ENCODE measurements at regions not wholly inside any gene's neighbourhood (a gene's known extent, or its start where the extent isn't known, plus 50 kb on each side); places are given as distances from the start of the nearest gene placed in this dataset.
"Not testable (repeated sequence)": the region's sequence is repeated elsewhere in the genome, so short reads cannot be mapped to it uniquely, and the experiment has no call there.

- TF ChIP-seq TAF1 (IDR thresholded peaks at IDR 0.05; ENCODE audit: control insufficient read depth, extremely low read depth, insufficient read depth, low read length, severe bottlenecking) (no peak), ZNF143 (CRISPR knock-in tag; IDR thresholded peaks at IDR 0.05) (no peak), MYC (IDR thresholded peaks at IDR 0.05; ENCODE audit: low read depth, low read length) (no peak), MYC (CRISPR knock-in tag; IDR thresholded peaks at IDR 0.05; ENCODE audit: borderline replicate concordance, low read depth) (no peak), E2F4 (CRISPR knock-in tag; IDR thresholded peaks at IDR 0.05; ENCODE audit: low read depth) (no peak), CBFA2T3 (IDR thresholded peaks at IDR 0.05) (no peak), HEY1 (CRISPR knock-in tag; IDR thresholded peaks at IDR 0.05; ENCODE audit: borderline replicate concordance) (no peak), USF2 (CRISPR knock-in tag; IDR thresholded peaks at IDR 0.05) (no peak), NFYB (IDR thresholded peaks at IDR 0.05; ENCODE audit: extremely low read depth, insufficient read length) (no peak), ZNF696 (CRISPR knock-in tag; conservative IDR thresholded peaks at IDR 0.05) (no peak)
These were observed 136.5 kb upstream of the HNRNPU start (continued) for GRCh38 chr1:245000872-245001188.

DNA sequence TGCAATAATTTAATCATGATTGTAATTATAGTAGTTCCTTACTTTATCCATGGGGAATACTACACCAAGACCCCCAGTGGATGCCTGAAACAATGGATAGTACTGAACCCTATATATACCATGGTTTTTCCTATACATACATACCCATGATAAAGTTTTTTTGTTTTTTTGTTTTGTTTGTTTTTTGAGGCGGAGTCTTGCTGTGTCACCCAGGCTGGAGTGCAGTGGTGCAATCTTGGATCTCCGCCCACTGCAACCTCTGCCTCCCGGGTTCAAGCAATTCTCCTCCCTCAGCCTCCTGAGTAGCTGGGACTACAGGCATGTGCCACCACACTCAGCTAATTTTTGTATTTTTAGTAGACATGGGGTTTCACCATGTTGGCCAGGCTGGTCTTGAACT lies 135.3 kb upstream of the HNRNPU start:
- DNase-seq (ENCODE audit: extremely low read depth in 1 of 4, low spot score in 3 of 4); H3K9ac ChIP-seq (ENCODE audit: insufficient read depth in 1 of 2, low read depth in 2 of 2, low read length in 2 of 2); H3K27me3 ChIP-seq (ENCODE audit: control insufficient read depth in 2 of 2, insufficient read depth in 2 of 2, low read length in 2 of 2); H2AFZ ChIP-seq (ENCODE audit: low read depth, low read length); intact Hi-C loops (cut with micrococcal nuclease); BruUV-seq (replicated peaks); CTCF ChIA-PET (ENCODE audit: low intra/inter-chr PET ratio); in situ Hi-C loops (cut with MboI); H3K4me2 ChIP-seq (ENCODE audit: insufficient read depth, low read length); H4K20me1 ChIP-seq (replicated peaks; ENCODE audit: control insufficient read depth, insufficient read depth, low read length); H3K36me3 ChIP-seq (ENCODE audit: control insufficient read depth, insufficient read depth, low read length); H3K4me3 ChIP-seq; H3K9me3 ChIP-seq (replicated peaks; ENCODE audit: control insufficient read depth, insufficient read depth, low read depth, low read length); H3K27ac ChIP-seq (ENCODE audit: extremely low read depth, low read depth, low read length); H3K9me1 ChIP-seq (ENCODE audit: control insufficient read depth, insufficient read depth, low read length); FAIRE-seq; H3K79me2 ChIP-seq (ENCODE audit: control insufficient read depth, insufficient read depth, low read length); TF ChIP-seq NR2C1 (IDR thresholded peaks at IDR 0.05): not testable (repeated sequence)
- 73% methylated on average over 3 of the region's 3 CpGs for WGBS (ENCODE audit: insufficient coverage, low coverage, missing lambda C conversion rate)
- peak; percentile 64 for ATAC-seq
- POLR2A ChIA-PET = interaction anchor here (1.6 kb wide), 1 partner anchor 10 kb away, joined by 4 read pairs; no protein-coding TSS in a partner anchor
- H3K4me1 ChIP-seq (replicated peaks in 1 of 2; ENCODE audit: control insufficient read depth in 2 of 2, insufficient read depth in 2 of 2, low read length in 2 of 2) = peaks cover 0 to 15% of the 10 kb centered on the region in 2 experiments; a peak in 2 of 5 replicates
- TF ChIP-seq SMARCE1 (IDR thresholded peaks at IDR 0.05) = peak; percentile 32
- TF ChIP-seq DPF2 (IDR thresholded peaks at IDR 0.05) = 0 out of 2 replicates have a peak, but pooled peaks have one; percentile 30
- peak; percentile 67 for TF ChIP-seq NFE2 (IDR thresholded peaks at IDR 0.05; ENCODE audit: low read depth)
- TF ChIP-seq MAFG (tag; conservative IDR thresholded peaks at IDR 0.05) = peak; percentile 67
- peak; percentile 39 to 46; a peak in 1 of 4 replicates for TF ChIP-seq KDM1A (IDR thresholded peaks at IDR 0.05)
- peak; percentile 27 for TF ChIP-seq PRDM10 (IDR thresholded peaks at IDR 0.05; ENCODE audit: partially characterized antibody)
- peak; percentile 55; the same call in 1 of the 2 replicates for TF ChIP-seq NR2C1 (tag; IDR thresholded peaks at IDR 0.05)
- peak; percentile 80 for TF ChIP-seq NFIC (IDR thresholded peaks at IDR 0.05)
- peak; percentile 77; the same call in 1 of the 2 replicates for TF ChIP-seq ZNF316 (IDR thresholded peaks at IDR 0.05)

Data from K562 (cell line).